ENCODE measurements at regions not wholly inside any gene's neighbourhood (a gene's known extent, or its start where the extent isn't known, plus 50 kb on each side); places are given as distances from the start of the nearest gene placed in this dataset.

GRCh38 chrX:147710301-147710700 lies 201.4 kb upstream of the FMR1 start:
- no peak for DNase-seq

GRCh38 chrX:147733369-147733768 lies 178.3 kb upstream of the FMR1 start:
- DNase-seq = no peak

GRCh38 chrX:147735364-147735763 lies 176.4 kb upstream of the FMR1 start:
- DNase-seq = no peak

- no peak for DNase-seq
These were observed 175.7 kb upstream of the FMR1 start for GRCh38 chrX:147736045-147736444.

- no peak for DNase-seq
These were observed 174.0 kb upstream of the FMR1 start for GRCh38 chrX:147737690-147738089.

- no peak for DNase-seq
These were observed 173.5 kb upstream of the FMR1 start for GRCh38 chrX:147738265-147738664.

- DNase-seq = no peak
These were observed 172.5 kb upstream of the FMR1 start for GRCh38 chrX:147739196-147739595.

GRCh38 chrX:147741776-147742175 lies 169.9 kb upstream of the FMR1 start:
- peak; percentile 30 for DNase-seq

GRCh38 chrX:147749308-147749707 lies 162.4 kb upstream of the FMR1 start:
- DNase-seq = no peak

GRCh38 chrX:147757750-147758149 lies 154.0 kb upstream of the FMR1 start:
- DNase-seq = no peak

GRCh38 chrX:147763131-147763530 lies 148.6 kb upstream of the FMR1 start:
- DNase-seq = no peak

GRCh38 chrX:147764868-147765267 lies 146.9 kb upstream of the FMR1 start:
- no peak for DNase-seq

GRCh38 chrX:147770858-147771257 lies 140.9 kb upstream of the FMR1 start:
- no peak for DNase-seq

- DNase-seq = no peak
These were observed 134.7 kb upstream of the FMR1 start for GRCh38 chrX:147776988-147777387.

- DNase-seq = no peak
These were observed 132.5 kb upstream of the FMR1 start for GRCh38 chrX:147779173-147779572.

GRCh38 chrX:147781844-147782243 lies 129.9 kb upstream of the FMR1 start:
- no peak for DNase-seq

GRCh38 chrX:147788641-147789350 lies 122.9 kb upstream of the FMR1 start:
- no peak for DNase-seq

GRCh38 chrX:147800663-147801062 lies 111.1 kb upstream of the FMR1 start:
- no peak for DNase-seq

- peak; percentile 35 for DNase-seq
These were observed 107.8 kb upstream of the FMR1 start for GRCh38 chrX:147803948-147804347.

- DNase-seq = no peak
These were observed 99.9 kb upstream of the FMR1 start for GRCh38 chrX:147811803-147812202.

GRCh38 chrX:147827070-147827469 lies 84.6 kb upstream of the FMR1 start:
- no peak for DNase-seq

- DNase-seq = no peak
These were observed 83.0 kb upstream of the FMR1 start for GRCh38 chrX:147828719-147829118.

- no peak for DNase-seq
These were observed 78.9 kb upstream of the FMR1 start for GRCh38 chrX:147832707-147833348.

GRCh38 chrX:147838465-147839131 lies 73.1 kb upstream of the FMR1 start:
- peak; percentile 5 for DNase-seq

Data from NCI-H1694 (cell line).